ENCODE measurements at regions not wholly inside any gene's neighbourhood (a gene's known extent, or its start where the extent isn't known, plus 50 kb on each side); places are given as distances from the start of the nearest gene placed in this dataset.
"Not testable (repeated sequence)": the region's sequence is repeated elsewhere in the genome, so short reads cannot be mapped to it uniquely, and the experiment has no call there.

DNA sequence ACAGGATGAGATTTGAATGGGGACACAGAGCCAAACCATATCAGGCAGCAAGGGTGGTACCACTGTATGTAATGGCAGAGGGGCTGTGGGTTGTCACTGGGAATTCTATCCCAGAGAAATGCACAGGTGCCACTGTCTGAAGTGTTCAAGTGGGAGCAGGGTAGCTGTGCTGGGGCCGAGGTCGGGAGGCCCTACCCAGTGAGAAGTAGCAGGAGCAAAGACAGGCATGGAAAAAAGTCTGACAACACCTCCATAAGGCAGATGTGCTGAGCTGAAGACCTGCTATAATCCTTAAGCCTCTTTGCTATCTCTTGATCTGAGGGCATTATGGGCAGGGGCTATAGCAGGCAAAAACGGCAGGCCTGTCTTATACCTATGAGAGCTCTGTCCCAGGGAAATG is 86.9 kb upstream of the ANKRD20A1 start:
- not testable (repeated sequence) for TF ChIP-seq CTCF (conservative IDR thresholded peaks at IDR 0.05; ENCODE audit: low read depth, low read length); EZH2 (IDR thresholded peaks at IDR 0.05; ENCODE audit: borderline replicate concordance, low read depth, low read length, poor library complexity, severe bottlenecking)

Measured in A673 (cell line).